ENCODE measurements at regions not wholly inside any gene's neighbourhood (a gene's known extent, or its start where the extent isn't known, plus 50 kb on each side); places are given as distances from the start of the nearest gene placed in this dataset.
A peak's percentile ranks its signal among the peaks of the same experiment; 100 is the strongest.

DNA sequence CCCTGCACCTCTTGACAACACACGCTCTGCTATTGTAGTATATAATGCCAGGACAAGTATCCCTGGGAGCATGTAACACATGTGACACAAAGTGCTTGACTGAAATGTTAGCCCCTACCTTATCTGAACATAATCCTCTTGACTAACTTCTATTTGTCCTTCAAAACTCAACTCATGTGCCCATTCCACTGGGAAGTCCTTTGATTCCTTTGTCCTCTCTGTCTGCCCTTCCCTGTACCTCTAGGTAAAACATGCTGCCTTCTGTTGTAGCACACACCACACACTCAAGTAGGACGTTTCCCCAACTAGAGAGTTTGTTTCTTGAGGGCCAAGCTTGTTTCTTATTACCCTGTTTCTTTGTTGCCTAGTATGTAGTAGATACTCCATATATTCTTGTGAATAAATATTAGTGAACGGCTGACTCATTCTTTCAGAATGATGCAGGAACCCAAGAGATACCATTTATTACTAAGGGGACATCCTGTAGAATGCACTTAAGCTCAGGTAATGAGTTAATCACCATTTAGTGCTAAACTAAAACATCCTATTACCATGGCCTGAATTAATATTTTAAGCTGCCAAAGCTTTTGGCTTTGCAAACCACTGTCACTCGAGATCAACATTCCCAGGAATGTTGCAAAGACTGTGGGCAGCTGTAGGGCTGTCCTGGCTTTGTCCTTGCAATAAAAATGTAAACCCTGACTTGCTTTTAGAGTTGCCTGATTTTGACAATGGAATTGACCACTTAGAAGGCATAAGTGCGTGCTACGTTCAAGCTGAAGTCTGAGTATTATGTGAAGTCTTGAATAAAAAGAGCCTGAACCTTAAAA is 313.4 kb downstream of the COG6 start:
- no peak for DNase-seq (ENCODE audit: low spot score)

DNA sequence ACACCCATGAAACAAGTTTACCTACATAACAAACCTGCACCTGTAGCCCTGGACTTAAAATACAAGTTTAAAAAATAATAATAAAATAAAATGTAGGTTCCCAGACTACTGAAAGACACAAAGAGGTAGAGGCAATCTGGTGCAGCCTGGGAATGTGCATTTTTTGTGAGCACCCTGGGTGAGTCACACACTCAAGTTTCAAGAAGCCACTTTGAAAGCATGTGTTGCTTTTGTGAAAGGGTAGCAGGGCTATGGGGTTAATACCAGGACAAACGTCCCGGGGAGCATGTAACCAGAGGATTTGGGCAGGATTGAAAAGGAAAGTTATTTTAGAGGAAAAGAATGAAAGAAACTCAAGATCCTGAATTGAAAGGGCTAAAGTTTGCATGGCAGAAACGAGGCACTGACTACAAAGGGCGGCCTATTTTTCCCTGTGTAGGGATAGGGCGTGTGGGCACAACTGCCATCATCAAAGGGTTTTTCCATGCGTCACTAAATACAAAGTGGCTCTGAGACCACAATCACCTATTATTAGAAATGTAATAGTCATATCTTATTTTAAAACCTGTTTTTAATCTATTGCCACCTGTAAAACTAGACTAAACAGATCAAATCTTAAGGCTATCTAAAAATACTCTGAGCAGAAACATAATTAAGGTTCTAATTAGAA is 314.9 kb downstream of the COG6 start:
- no peak for DNase-seq (ENCODE audit: low spot score)

DNA sequence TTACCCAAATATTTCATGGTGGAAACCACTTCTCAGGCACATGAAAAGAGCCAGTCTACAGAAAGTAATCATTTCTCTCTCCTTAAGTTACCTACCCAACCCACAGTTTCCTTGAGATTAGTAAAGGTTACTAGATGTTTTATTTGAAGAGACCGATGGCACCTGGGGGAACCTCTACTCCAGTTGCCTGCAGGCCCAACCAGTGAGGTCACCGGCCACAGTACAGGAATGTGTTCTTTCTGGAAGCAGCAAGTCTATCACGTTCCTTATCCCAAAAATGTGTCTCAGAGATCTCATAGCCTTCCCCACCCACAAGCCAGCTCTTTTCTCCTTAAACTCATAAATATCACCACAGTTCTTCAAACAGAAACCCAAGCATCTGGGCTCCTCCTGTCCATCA is 316.1 kb downstream of the COG6 start:
- DNase-seq (ENCODE audit: low spot score) = no peak

- no peak for DNase-seq (ENCODE audit: low spot score)
Observed at GRCh38 chr13:39976481-39976880, 321.0 kb downstream of the COG6 start.

- DNase-seq (ENCODE audit: low spot score) = no peak
Observed at GRCh38 chr13:39981056-39981455, 325.6 kb downstream of the COG6 start.

DNA sequence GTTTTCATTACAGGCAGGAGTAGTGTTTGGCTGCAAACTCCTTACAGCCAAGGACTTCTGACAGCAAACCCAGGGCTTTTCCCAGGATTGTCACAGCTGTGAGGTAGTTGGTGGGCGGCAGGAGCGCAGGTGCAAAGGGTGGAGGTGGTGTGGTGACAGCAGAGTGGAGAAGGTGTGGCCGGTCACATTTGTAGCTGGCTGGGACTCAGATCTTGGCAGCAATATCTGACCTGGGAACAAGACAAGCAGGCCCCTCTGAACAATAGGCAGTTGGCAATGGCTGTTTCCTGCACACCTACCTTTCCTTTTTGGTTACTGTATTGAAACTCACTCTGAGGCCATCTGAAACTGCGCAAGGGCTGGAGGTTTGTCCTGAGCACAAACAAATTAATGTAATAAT is 327.3 kb downstream of the COG6 start:
- no peak for DNase-seq (ENCODE audit: low spot score)

DNA sequence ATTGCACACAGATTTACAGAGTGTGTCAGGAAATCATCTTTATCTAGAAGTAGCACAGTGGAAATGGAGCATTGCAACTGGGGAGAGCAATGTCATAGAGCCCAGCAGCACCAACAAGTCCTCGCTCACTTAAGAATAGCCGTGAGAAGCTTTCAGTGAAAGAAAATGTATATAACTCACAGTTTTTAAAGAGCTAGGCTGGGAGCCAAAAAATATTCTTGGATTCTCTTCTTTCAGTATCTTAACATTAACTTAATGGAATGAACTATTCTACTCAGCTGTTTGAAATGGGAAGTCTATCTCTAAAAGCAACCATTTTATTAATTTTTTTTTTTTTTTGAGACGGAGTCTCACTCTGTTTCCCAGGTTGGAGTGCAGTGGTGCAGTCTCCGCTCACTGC is 329.6 kb downstream of the COG6 start:
- no peak for DNase-seq (ENCODE audit: low spot score)

DNA sequence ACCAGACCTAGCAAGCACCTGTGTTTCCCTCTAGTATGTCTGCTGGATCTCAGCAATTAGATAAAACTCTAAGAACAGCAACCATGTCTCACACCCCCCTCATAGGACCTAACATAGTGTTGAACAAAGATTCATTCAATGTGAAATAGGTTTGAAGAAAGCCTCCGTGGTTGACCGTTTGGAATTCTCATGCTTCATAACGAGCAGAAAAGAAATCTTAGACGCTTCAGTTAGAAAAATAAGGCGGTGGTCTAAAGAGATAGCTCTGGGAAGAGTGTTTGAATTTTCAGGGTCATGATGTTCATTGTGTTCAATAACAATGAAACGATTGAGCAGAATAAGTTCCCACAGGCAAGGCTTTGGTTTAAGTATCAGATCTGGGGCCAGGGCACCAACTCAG is 332.9 kb downstream of the COG6 start:
- DNase-seq (ENCODE audit: low spot score) = no peak

DNA sequence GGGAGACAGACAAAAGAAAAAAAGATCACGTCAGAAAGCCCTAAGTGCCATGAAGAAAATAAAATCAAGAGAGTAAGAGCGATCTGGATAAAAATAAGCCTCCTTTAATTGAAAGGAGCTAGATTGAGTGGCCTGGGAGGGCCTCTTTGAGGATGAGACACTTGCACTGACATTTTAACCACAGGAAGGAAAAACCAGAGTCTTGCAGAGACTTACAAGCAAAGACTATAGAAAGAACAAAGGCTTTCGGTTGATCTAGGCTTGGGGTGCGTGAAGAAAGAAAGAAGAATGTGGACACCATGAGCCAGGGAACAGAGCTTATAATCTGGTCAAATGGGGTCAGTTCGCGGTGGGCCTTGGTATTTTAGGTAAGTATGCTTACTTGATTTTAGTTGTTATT is 342.7 kb downstream of the COG6 start:
- no peak for DNase-seq (ENCODE audit: low spot score)

DNA sequence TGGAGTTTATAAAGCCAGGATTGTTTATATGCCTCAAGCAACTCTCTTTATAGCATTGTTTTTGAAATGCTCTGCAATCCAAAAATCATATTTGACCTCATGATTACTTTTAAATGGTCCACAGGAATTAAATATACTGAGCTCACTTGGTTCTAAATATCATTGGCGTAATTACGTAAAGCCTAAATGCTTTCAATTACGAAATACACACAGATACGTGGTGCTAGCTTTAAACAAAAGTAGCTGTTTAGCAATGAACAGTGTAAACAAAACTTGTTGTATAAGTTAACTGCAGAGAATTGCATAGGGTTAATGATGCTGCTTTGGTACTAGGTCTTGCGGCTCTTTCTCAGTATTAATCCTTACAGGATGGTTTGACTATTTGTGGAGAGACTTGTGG is 346.6 kb downstream of the COG6 start:
- peak; percentile 5 for DNase-seq (ENCODE audit: low spot score)

GRCh38 chr13:40013554-40013953 is 358.1 kb downstream of the COG6 start:
- no peak for DNase-seq (ENCODE audit: low spot score)

DNA sequence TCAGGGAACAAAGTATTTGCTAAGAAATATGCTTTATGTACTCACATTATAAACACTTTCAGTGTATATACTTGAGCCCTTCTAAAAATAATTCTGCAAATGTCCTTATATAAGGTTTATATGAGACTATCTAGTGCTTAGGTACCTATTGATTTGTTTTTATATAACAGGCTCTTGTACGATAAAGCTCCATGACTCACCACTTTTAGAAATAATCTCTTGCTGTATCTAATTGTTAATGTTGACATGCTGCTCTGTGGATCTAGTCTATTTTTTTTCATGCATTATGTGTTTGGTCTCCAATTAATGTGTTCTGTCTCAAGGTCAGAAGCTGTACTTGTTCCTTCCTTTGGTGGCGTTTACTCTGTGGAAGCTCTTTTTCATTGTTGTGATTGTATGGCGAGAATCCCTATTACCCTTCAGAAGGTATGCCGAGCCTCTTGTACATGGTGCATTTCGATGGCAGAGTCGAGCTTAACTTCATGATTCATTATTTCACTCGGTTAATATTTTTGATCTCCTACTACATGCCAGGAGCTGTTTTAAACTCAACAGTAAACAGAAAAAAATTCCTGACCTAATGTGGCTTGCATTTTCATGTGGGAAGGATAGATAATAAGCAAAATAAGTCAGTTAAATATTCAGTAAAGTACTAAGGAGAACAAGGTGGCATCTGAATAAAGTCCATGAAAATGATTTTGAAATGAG is 361.6 kb downstream of the COG6 start:
- no peak for DNase-seq (ENCODE audit: low spot score)

- no peak for DNase-seq (ENCODE audit: low spot score)
Observed at GRCh38 chr13:40017662-40018262, 362.3 kb downstream of the COG6 start.

GRCh38 chr13:40023595-40024203 is 368.2 kb downstream of the COG6 start:
- no peak for DNase-seq (ENCODE audit: low spot score)

DNA sequence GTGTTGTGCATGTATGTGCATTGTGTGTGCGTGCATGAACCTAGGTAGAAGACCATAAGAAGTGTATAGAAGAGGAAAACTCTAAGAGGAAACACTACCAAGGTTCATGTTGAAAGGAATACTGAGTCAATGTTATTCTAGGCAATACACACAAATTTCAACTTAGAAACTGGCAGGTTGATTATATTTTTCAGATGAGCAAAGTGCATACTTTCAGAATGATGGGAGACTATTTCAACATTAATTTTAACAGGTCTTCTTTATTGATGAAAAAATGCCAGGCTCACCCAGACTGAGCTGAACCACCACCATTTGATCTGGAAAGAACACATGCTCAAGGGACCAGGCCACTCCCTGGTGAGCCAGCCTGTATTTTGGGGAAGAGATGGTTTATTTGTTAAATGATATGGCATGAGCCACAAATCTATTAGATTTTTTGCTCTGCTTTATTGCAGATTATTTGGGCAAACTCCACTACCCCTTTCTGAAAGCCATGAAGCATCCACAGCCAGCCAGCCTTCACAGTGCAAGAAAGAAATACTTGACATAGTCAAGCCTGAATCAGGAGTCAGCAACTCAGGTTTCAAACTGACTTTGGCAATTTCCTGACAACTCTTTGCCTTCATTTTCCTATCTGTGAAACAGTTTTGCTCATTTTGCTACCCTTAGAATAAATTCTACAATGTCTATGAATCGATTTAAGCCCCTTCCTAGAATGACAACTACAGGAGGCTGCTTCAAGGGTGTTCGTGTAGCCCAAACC is 368.9 kb downstream of the COG6 start:
- DNase-seq (ENCODE audit: low spot score) = no peak

DNA sequence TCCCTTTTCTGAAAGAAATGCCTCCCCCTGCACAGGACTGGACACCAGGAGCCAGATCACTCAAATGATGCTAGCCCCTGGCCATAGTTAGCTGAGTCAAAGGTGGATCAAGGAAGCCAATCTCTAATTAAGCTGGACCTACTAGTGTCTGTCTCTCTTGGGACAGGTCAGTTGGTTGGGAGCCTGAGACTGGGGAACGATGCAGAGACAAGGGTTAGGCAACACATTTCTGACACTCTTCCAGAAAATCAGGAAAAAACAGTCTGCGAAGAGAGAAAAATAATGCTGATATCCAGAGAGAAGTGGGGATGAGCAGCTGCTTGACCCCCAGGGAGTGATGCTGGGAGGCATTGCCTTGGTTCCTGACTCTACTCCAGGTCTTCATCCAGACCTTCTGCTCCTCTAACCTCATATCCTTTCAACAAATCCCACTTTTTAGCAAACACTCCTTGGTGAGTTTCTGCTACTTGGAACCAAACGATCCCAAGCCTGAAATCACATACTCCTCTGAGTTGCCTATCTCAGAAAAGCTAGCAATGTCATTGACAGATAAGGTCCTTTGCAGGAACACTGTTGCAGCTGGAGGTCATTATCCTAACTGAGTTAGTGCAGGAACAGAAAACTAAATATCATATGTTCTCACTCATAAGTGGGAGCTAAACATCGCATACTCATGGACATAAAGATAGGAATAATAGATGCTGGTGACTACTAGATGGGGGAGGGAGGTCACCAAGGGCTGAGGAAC is 369.7 kb downstream of the COG6 start:
- DNase-seq (ENCODE audit: low spot score) = no peak

- no peak for DNase-seq (ENCODE audit: low spot score)
Observed at GRCh38 chr13:40026174-40026585, 370.7 kb downstream of the COG6 start.

GRCh38 chr13:40026741-40027140 is 371.3 kb downstream of the COG6 start:
- no peak for DNase-seq (ENCODE audit: low spot score)

DNA sequence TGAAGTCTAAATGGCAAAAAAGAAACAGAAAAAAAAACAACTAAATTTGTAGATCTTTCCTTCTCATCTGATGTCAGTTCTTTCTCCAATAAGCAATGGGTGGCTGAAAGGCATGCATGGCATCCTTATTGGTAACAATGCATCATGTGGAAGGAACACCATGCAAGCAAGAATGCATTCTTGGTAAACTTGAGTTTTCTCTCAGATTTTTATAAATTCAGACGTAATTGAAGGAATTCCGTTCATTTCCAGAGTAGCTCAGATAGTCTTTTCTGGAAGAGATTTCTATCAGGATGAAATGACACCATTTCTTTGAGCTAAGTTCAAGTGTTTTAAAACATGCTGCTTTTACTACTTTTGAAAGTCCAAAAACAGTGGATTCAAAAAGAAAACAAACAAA is 373.0 kb downstream of the COG6 start:
- no peak for DNase-seq (ENCODE audit: low spot score)

DNA sequence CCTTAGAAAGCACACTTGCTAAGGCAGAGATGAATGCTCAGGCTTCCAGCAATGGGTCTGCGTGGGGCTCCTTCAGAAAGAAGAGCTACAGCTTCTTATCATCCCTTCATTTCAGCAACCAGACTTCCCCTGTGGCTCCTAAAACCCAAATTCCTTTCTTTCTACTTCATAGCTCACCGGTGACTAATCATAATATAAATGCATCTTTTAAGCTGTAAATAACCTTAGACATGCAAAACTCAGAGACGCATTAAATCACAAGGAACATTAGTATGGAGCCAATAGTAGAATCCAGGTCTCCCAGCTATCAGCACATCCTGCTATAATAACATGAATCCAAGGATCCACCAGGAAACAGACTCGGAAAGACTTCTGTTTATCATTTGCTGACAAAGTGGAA is 375.6 kb downstream of the COG6 start:
- DNase-seq (ENCODE audit: low spot score) = peak; percentile 21

GRCh38 chr13:40039061-40039460 is 383.6 kb downstream of the COG6 start:
- DNase-seq (ENCODE audit: low spot score) = no peak
